Liver (tissue), 3 donors: ENCODE measurements at regions not wholly inside any gene's neighbourhood (a gene's known extent, or its start where the extent isn't known, plus 50 kb on each side); places are given as distances from the start of the nearest gene placed in this dataset.

Source experiments
- GABPA ChIP-seq, 2 donors: IDR thresholded peaks in 1 of 2; conservative IDR thresholded peaks in 1 of 2; 2 replicates each; pipeline ENCODE4 v1.6.1; 2016; ENCODE audit warnings: antibody characterized with exemption in 2 of 2, mild to moderate bottlenecking in 1 of 2, moderate library complexity in 1 of 2
- YY1 ChIP-seq: IDR thresholded peaks from 2 replicates; pipeline ENCODE4 v1.6.1; 2016; ENCODE audit warnings: antibody characterized with exemption, mild to moderate bottlenecking
- TF ChIP-seq, protein P1 (sequence below): fragments of 150-350 bp; IDR thresholded peaks from 2 replicates; pipeline ENCODE4 v1.5.1; 2017; ENCODE audit warnings: improper control_type of control experiment, low read depth, low read length; ENCODE audit not compliant: missing input control
- donor health status: healthy.
- donor health status: healthy.

- TF ChIP-seq, protein P1, sequence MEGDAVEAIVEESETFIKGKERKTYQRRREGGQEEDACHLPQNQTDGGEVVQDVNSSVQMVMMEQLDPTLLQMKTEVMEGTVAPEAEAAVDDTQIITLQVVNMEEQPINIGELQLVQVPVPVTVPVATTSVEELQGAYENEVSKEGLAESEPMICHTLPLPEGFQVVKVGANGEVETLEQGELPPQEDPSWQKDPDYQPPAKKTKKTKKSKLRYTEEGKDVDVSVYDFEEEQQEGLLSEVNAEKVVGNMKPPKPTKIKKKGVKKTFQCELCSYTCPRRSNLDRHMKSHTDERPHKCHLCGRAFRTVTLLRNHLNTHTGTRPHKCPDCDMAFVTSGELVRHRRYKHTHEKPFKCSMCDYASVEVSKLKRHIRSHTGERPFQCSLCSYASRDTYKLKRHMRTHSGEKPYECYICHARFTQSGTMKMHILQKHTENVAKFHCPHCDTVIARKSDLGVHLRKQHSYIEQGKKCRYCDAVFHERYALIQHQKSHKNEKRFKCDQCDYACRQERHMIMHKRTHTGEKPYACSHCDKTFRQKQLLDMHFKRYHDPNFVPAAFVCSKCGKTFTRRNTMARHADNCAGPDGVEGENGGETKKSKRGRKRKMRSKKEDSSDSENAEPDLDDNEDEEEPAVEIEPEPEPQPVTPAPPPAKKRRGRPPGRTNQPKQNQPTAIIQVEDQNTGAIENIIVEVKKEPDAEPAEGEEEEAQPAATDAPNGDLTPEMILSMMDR: no peak
- TF ChIP-seq GABPA (IDR thresholded peaks at IDR 0.05 in 1 of 2, conservative IDR thresholded peaks at IDR 0.05 in 1 of 2) (no peak), YY1 (no peak)
These were observed 735.0 kb upstream of the PHF14 start for GRCh38 chr7:10238641-10239040.
